Thymus (tissue), 11 donors: ENCODE measurements at regions not wholly inside any gene's neighbourhood (a gene's known extent, or its start where the extent isn't known, plus 50 kb on each side); places are given as distances from the start of the nearest gene placed in this dataset.
"Not testable (repeated sequence)": the region's sequence is repeated elsewhere in the genome, so short reads cannot be mapped to it uniquely, and the experiment has no call there.

ENCODE experiments used
- DNase-seq, 9 donors: peaks; one replicate each; pipeline ENCODE4 v3.0.0-alpha.2; 2013; ENCODE audit warnings: low spot score in 9 of 9, low read depth in 6 of 9, missing footprints in 1 of 9
- H3K27ac ChIP-seq, 2 donors: one replicate each; pipeline ENCODE4 v1.5.1; 2013; ENCODE audit warnings: control low read depth in 1 of 2, low read depth in 1 of 2, low read length in 1 of 2, mild to moderate bottlenecking in 1 of 2, moderate library complexity in 1 of 2
- H3K27me3 ChIP-seq, 2 donors: one replicate each; pipeline ENCODE4 v1.5.1; 2013; ENCODE audit warnings: low read length in 1 of 2; ENCODE audit not compliant: control insufficient read depth in 2 of 2, insufficient read depth in 1 of 2
- H3K36me3 ChIP-seq, 2 donors: one replicate each; pipeline ENCODE4 v1.5.1; 2013; ENCODE audit warnings: low read length in 1 of 2, mild to moderate bottlenecking in 1 of 2, moderate library complexity in 1 of 2; ENCODE audit not compliant: control insufficient read depth in 2 of 2, insufficient read depth in 2 of 2
- H3K4me1 ChIP-seq, 2 donors: one replicate each; pipeline ENCODE4 v1.5.1; 2013; ENCODE audit warnings: low read length in 2 of 2; ENCODE audit not compliant: control insufficient read depth in 2 of 2, insufficient read depth in 2 of 2
- H3K4me3 ChIP-seq, 2 donors: one replicate each; pipeline ENCODE4 v1.5.1; 2013; ENCODE audit warnings: low read length in 2 of 2, control low read depth in 1 of 2, mild to moderate bottlenecking in 1 of 2
- H3K9me3 ChIP-seq, 2 donors: one replicate each; pipeline ENCODE4 v1.5.1; 2013; ENCODE audit warnings: low read length in 1 of 2, mild to moderate bottlenecking in 1 of 2; ENCODE audit not compliant: control insufficient read depth in 2 of 2, insufficient read depth in 1 of 2
- WGBS: extraction: QIAGEN DNeasy Blood & Tissue Kit; methylation state at CpG from one replicate; pipeline ENCODE4 v1.1.7; 2013; 5-methylcytosine and 5-hydroxymethylcytosine counted together
- donor health status: healthy.

GRCh38 chr14:71783088-71783487 is 149.1 kb upstream of the RGS6 start:
- Histone ChIP-seq H3K36me3 (no peaks in the 10 kb centered on the region), H3K9me3 (no peaks in the 10 kb centered on the region), H3K4me3 (no peak overlapping the region), H3K4me1 (no peaks in the 10 kb centered on the region), H3K27me3 (no peaks in the 10 kb centered on the region), H3K27ac (no peak overlapping the region)
- DNase-seq, result no peak
- WGBS, result 86% methylated on average over 4 of the region's 4 CpGs

GRCh38 chr14:71783786-71784185 is 148.4 kb upstream of the RGS6 start:
- H3K4me3 ChIP-seq, result no peak overlapping the region
- no peaks in the 10 kb centered on the region for H3K36me3 ChIP-seq
- no peaks in the 10 kb centered on the region for H3K27me3 ChIP-seq
- no peak overlapping the region for H3K27ac ChIP-seq
- no peak for DNase-seq
- 96% methylated on average over 4 of the region's 4 CpGs for WGBS
- H3K4me1 ChIP-seq, result no peaks in the 10 kb centered on the region
- H3K9me3 ChIP-seq, result no peaks in the 10 kb centered on the region

GRCh38 chr14:71789005-71789404 is 143.2 kb upstream of the RGS6 start:
- Histone ChIP-seq H3K27ac (no peak overlapping the region), H3K4me1 (no peaks in the 10 kb centered on the region), H3K36me3 (no peaks in the 10 kb centered on the region), H3K9me3 (no peaks in the 10 kb centered on the region), H3K27me3 (no peaks in the 10 kb centered on the region), H3K4me3 (no peak overlapping the region)
- 91% methylated on average over 1 of the region's 1 CpG for WGBS
- no peak for DNase-seq

- 82% methylated on average over 1 of the region's 1 CpG for WGBS
- Histone ChIP-seq H3K36me3 (no peaks in the 10 kb centered on the region), H3K4me1 (no peaks in the 10 kb centered on the region), H3K4me3 (no peak overlapping the region), H3K27me3 (no peaks in the 10 kb centered on the region), H3K27ac (no peak overlapping the region), H3K9me3 (no peaks in the 10 kb centered on the region)
- no peak for DNase-seq
Observed at GRCh38 chr14:71799841-71800240, 132.4 kb upstream of the RGS6 start.

- H3K27me3 ChIP-seq, result no peaks in the 10 kb centered on the region
- 87% methylated on average over 4 of the region's 4 CpGs for WGBS
- H3K36me3 ChIP-seq, result no peaks in the 10 kb centered on the region
- no peak overlapping the region for H3K4me3 ChIP-seq
- no peaks in the 10 kb centered on the region for H3K4me1 ChIP-seq
- H3K9me3 ChIP-seq, result no peaks in the 10 kb centered on the region
- no peak overlapping the region for H3K27ac ChIP-seq
- no peak for DNase-seq
Observed at GRCh38 chr14:71800878-71801277, 131.4 kb upstream of the RGS6 start.

- H3K4me3 ChIP-seq, result no peak overlapping the region
- no peaks in the 10 kb centered on the region for H3K36me3 ChIP-seq
- no peaks in the 10 kb centered on the region for H3K4me1 ChIP-seq
- WGBS, result 93% methylated on average over 3 of the region's 3 CpGs
- no peak for DNase-seq
- H3K27ac ChIP-seq, result no peak overlapping the region
- H3K9me3 ChIP-seq, result no peaks in the 10 kb centered on the region
- no peaks in the 10 kb centered on the region for H3K27me3 ChIP-seq
Observed at GRCh38 chr14:71803539-71804260, 128.5 kb upstream of the RGS6 start.

GRCh38 chr14:71804992-71805391 is 127.2 kb upstream of the RGS6 start:
- Histone ChIP-seq H3K4me3 (no peak overlapping the region), H3K9me3 (no peaks in the 10 kb centered on the region), H3K27ac (no peak overlapping the region), H3K4me1 (no peaks in the 10 kb centered on the region), H3K27me3 (no peaks in the 10 kb centered on the region), H3K36me3 (no peaks in the 10 kb centered on the region)
- DNase-seq, result no peak
- 98% methylated on average over 2 of the region's 2 CpGs for WGBS

- not testable (repeated sequence) for DNase-seq
Observed at GRCh38 chr14:71807049-71807448, 125.2 kb upstream of the RGS6 start.

GRCh38 chr14:71810800-71811199 is 121.4 kb upstream of the RGS6 start:
- H3K4me3 ChIP-seq, H3K4me1 ChIP-seq, H3K36me3 ChIP-seq, H3K9me3 ChIP-seq, H3K27me3 ChIP-seq, H3K27ac ChIP-seq, DNase-seq: not testable (repeated sequence)
- WGBS, result 91% methylated on average over 4 of the region's 4 CpGs

More at GRCh38 chr14:71807049-71807448, 125.2 kb upstream of the RGS6 start:
- H3K9me3 ChIP-seq, H3K36me3 ChIP-seq, H3K4me1 ChIP-seq, H3K4me3 ChIP-seq, H3K27me3 ChIP-seq, H3K27ac ChIP-seq: not testable (repeated sequence)
- 85% methylated on average over 4 of the region's 4 CpGs for WGBS
